Naive B cell (primary cell): ENCODE measurements at regions not wholly inside any gene's neighbourhood (a gene's known extent, or its start where the extent isn't known, plus 50 kb on each side); places are given as distances from the start of the nearest gene placed in this dataset.

Source experiments
- ATAC-seq, 2 donors: fragments of 150-1000 bp; cut with Tn5 transposase; 2 replicates each; pipeline ENCODE4 v1.10.0; 2021; ENCODE audit warnings: low read depth in 2 of 2, mild to moderate bottlenecking in 2 of 2, moderate library complexity in 2 of 2
- DNase-seq: peaks from one replicate; pipeline ENCODE4 v3.0.0; 2022
- H3K27ac Mint-ChIP-seq, 6 donors: one replicate each; pipeline ENCODE4 v1.8.0; 2020 to 2022; ENCODE audit warnings: mild to moderate bottlenecking in 6 of 6, mixed read lengths in 6 of 6, moderate library complexity in 5 of 6, inconsistent platforms in 2 of 6
- H3K27me3 Mint-ChIP-seq, 3 donors: one replicate each; pipeline ENCODE4 v1.8.0; 2021 to 2022; ENCODE audit warnings: mixed read lengths in 3 of 3, mild to moderate bottlenecking in 1 of 3
- H3K36me3 Mint-ChIP-seq, 2 donors: one replicate each; pipeline ENCODE4 v1.8.0; 2020 to 2022; ENCODE audit warnings: mixed read lengths in 2 of 2, inconsistent platforms in 1 of 2, mild to moderate bottlenecking in 1 of 2
- H3K4me1 Mint-ChIP-seq, 3 donors: one replicate each; pipeline ENCODE4 v1.8.0; 2020 to 2022; ENCODE audit warnings: mixed read lengths in 3 of 3, inconsistent platforms in 1 of 3, mild to moderate bottlenecking in 1 of 3, moderate library complexity in 1 of 3
- H3K4me3 Mint-ChIP-seq, 8 donors: one replicate each; pipeline ENCODE4 v1.8.0; 2020 to 2022; ENCODE audit warnings: mild to moderate bottlenecking in 8 of 8, mixed read lengths in 8 of 8, moderate library complexity in 8 of 8, inconsistent platforms in 2 of 8
- H3K9me3 Mint-ChIP-seq, 7 donors: one replicate each; pipeline ENCODE4 v1.8.0; 2020 to 2022; ENCODE audit warnings: mixed read lengths in 7 of 7, mild to moderate bottlenecking in 5 of 7, inconsistent platforms in 2 of 7, moderate library complexity in 1 of 7

- no peak overlapping the region for H3K27ac Mint-ChIP-seq
- no peak for ATAC-seq
These were observed 181.9 kb downstream of the SOX9 start for GRCh38 chr17:72302735-72303134.

DNA sequence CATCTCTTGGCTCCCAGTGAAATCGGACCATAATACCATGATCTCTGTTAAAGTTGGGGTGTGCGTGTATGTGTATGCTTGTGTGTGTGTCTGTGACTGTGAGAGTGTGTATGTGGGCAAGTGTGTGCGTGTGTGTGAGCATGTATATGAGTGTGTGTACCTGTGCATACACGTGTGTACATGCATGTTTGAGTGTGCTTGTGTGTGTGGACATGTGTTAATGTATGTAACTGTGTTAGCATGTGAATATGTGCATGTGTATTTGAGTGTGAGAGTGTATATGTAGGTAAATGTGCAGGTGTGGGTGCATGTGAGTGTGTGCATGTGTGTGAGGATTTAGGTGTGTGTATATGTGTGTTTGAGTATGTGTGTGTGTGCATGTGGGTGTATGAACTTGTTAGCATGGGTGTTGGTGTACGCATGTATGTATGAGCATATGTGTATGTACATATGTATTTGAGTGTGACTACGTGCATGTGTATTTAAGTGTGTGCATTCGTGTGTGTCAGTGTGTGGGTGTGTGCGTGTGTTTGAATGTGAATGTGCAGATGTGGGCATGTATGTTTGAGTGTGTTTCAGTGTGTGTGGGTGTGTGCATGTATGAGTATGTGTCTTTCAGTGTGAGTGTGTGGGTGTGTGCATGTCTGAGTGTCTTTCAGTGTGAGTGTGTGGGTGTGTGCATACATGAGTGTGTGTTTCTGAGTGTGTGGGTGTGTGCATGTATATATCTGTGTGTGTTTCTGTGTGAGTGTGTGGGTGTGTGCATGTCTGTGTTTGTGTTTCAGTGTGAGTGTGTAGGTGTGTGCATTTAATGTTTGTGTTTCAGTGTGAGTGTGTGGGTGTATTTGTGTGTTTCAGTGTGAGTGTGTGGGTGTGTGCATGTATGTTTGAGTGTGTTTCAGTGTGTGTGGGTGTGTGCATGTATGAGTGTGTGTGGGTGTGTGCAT is 183.2 kb downstream of the SOX9 start:
- Mint-ChIP-seq H3K27ac (no peak overlapping the region), H3K9me3 (peaks cover 0 to 7% (median 2%) of the 10 kb centered on the region in 7 donors), H3K36me3 (no peaks in the 10 kb centered on the region), H3K4me1 (no peaks in the 10 kb centered on the region), H3K4me3 (no peak overlapping the region), H3K27me3 (peaks cover 0 to 7% (median 5%) of the 10 kb centered on the region in 3 donors)
- DNase-seq: no peak
- ATAC-seq: no peak

More at GRCh38 chr17:72302735-72303134, 181.9 kb downstream of the SOX9 start:
- peaks cover 0 to 7% (median 5%) of the 10 kb centered on the region in 3 donors for H3K27me3 Mint-ChIP-seq
- peaks cover 0 to 5% (median 2%) of the 10 kb centered on the region in 7 donors for H3K9me3 Mint-ChIP-seq
- H3K4me3 Mint-ChIP-seq: no peak overlapping the region
- no peaks in the 10 kb centered on the region for H3K4me1 Mint-ChIP-seq
- DNase-seq: no peak
- H3K36me3 Mint-ChIP-seq: no peaks in the 10 kb centered on the region

DNA sequence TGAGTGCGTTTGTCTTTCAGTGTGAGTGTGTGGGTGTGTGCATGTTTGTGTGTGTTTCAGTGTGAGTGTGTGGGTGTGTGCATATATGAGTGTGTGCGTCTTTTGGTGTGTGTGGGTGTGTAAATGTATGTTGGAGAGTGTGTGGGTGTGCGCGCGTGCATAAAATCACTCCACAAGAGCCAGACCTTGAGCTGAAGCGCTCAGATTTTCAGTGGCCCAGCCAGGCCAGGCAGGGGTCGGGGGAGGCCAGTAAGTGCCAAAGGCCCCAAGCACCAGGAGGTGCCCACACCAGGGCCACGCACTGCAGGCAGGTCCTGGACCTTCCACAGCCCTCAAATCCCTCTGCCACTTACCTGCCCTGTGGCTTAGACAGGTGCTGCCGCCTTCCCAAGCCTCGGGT is 184.0 kb downstream of the SOX9 start:
- no peaks in the 10 kb centered on the region for H3K4me1 Mint-ChIP-seq
- H3K36me3 Mint-ChIP-seq: no peaks in the 10 kb centered on the region
- H3K4me3 Mint-ChIP-seq: no peak overlapping the region

GRCh38 chr17:72305472-72305871 is 184.7 kb downstream of the SOX9 start:
- Mint-ChIP-seq H3K9me3 (peaks cover 0 to 7% (median 2%) of the 10 kb centered on the region in 7 donors), H3K27ac (no peak overlapping the region), H3K36me3 (no peaks in the 10 kb centered on the region), H3K4me1 (no peaks in the 10 kb centered on the region), H3K27me3 (peaks cover 0 to 7% (median 5%) of the 10 kb centered on the region in 3 donors), H3K4me3 (no peak overlapping the region)
- DNase-seq (no peak), ATAC-seq (no peak)

More for the DNA sequence above, 184.0 kb downstream of the SOX9 start:
- ATAC-seq (no peak), DNase-seq (no peak)
- H3K9me3 Mint-ChIP-seq: peaks cover 0 to 7% (median 2%) of the 10 kb centered on the region in 7 donors
- H3K27ac Mint-ChIP-seq: no peak overlapping the region
- peaks cover 0 to 7% (median 5%) of the 10 kb centered on the region in 3 donors for H3K27me3 Mint-ChIP-seq

GRCh38 chr17:72306037-72306436 is 185.2 kb downstream of the SOX9 start:
- Mint-ChIP-seq H3K36me3 (no peaks in the 10 kb centered on the region), H3K4me1 (no peaks in the 10 kb centered on the region), H3K9me3 (peaks cover 0 to 7% (median 2%) of the 10 kb centered on the region in 7 donors), H3K27ac (no peak overlapping the region), H3K4me3 (no peak overlapping the region), H3K27me3 (peaks cover 0 to 7% (median 5%) of the 10 kb centered on the region in 3 donors)
- DNase-seq (no peak), ATAC-seq (no peak)

DNA sequence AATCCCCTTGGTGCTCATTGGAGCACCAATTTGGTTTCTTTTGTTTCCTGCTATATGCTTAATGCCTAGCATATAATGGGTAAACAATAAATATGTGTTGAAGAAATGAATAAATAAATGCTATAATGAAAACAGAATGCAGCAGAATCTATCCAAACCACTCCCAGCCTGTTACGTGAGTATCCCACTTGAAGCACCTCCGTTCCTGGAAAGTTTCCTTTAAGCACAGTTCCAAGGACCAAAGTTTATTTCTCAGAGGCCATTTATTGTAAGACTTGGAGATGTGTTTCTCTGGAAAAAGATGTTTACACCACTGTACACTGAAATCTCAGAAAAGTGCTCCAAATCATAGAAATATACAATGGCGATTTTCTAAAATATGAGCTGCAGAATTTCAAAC is 187.0 kb downstream of the SOX9 start:
- DNase-seq (no peak), ATAC-seq (no peak)
- H3K9me3 Mint-ChIP-seq: peaks cover 0 to 7% (median 2%) of the 10 kb centered on the region in 7 donors
- no peak overlapping the region for H3K4me3 Mint-ChIP-seq
- no peaks in the 10 kb centered on the region for H3K36me3 Mint-ChIP-seq
- no peak overlapping the region for H3K27ac Mint-ChIP-seq
- H3K4me1 Mint-ChIP-seq: no peaks in the 10 kb centered on the region
- H3K27me3 Mint-ChIP-seq: peaks cover 0 to 7% (median 5%) of the 10 kb centered on the region in 3 donors

- DNase-seq: no peak
- ATAC-seq: no peak
- no peaks in the 10 kb centered on the region for H3K36me3 Mint-ChIP-seq
- H3K4me3 Mint-ChIP-seq: no peak overlapping the region
- no peaks in the 10 kb centered on the region for H3K4me1 Mint-ChIP-seq
- no peak overlapping the region for H3K27ac Mint-ChIP-seq
- peaks cover 0 to 7% (median 5%) of the 10 kb centered on the region in 3 donors for H3K27me3 Mint-ChIP-seq
- peaks cover 0 to 7% (median 2%) of the 10 kb centered on the region in 7 donors for H3K9me3 Mint-ChIP-seq
These were observed 188.0 kb downstream of the SOX9 start for GRCh38 chr17:72308744-72309385.

- Mint-ChIP-seq H3K36me3 (no peaks in the 10 kb centered on the region), H3K9me3 (peaks cover 0 to 7% (median 2%) of the 10 kb centered on the region in 7 donors), H3K27me3 (peaks cover 0 to 7% (median 5%) of the 10 kb centered on the region in 3 donors), H3K27ac (no peak overlapping the region), H3K4me3 (no peak overlapping the region), H3K4me1 (no peaks in the 10 kb centered on the region)
- no peak for ATAC-seq
- no peak for DNase-seq
These were observed 190.2 kb downstream of the SOX9 start for GRCh38 chr17:72311004-72311403.

DNA sequence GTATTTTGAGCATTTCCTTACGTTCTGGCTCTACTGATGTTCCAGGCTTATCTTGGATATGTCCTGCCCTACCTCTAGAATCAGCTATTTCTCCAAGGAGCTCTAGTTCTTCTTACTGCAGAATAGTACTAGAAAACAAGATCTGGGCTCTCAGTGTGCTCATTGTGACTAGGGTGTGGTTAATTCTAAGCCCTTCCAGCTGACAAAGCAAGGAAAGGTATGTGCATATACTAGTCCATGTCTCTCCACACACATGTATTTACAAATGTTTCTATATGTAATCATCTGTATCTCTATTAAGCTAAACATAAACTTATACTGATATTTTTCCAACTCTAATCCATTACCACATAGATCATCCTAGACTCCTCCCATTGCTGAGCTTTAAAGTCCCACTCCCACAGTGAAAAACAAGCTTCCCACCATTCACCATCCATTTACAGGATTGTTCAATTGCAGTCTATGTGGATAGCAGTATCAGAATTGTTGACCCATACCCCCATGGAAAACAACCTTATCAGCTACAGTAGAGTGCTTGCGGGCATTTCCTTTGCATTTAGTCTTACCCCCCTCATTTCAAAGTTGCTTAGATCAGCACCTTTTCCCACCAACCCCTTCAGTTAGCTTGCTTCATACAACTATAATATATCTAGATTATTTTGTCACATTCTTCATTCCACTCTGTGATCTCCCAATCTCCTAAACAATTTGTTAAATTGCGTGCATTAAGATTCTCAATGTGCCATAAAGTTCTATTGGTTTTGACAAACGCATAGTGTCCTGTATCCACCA is 194.5 kb downstream of the SOX9 start:
- Mint-ChIP-seq H3K4me3 (no peak overlapping the region), H3K9me3 (peaks cover 0 to 6% (median 2%) of the 10 kb centered on the region in 7 donors), H3K27ac (no peak overlapping the region), H3K27me3 (peaks cover 0 to 8% (median 8%) of the 10 kb centered on the region in 3 donors), H3K36me3 (no peaks in the 10 kb centered on the region), H3K4me1 (peaks cover 0 to 4% (median 4%) of the 10 kb centered on the region in 3 donors)
- ATAC-seq (no peak), DNase-seq (no peak)

DNA sequence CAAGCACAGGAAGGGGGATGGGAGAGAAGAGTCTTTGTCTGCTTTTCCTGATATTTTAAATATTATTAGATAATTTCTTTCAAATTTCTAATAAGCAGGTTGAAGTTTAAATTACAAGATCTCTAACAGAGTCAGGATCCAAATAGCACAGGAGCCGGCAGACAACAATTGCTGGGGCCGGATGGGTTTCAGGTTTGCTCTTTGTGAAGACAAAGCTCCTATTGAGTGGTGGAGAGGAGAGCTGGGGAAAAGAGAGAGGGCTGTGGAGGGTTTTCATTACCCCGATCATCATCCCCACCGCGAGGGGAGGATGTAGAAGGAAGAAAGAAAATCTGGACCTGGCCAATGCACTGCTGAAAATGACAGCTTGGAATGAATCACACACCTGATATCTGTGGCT is 197.3 kb downstream of the SOX9 start:
- H3K9me3 Mint-ChIP-seq: peaks cover 0 to 14% (median 6%) of the 10 kb centered on the region in 7 donors
- H3K4me1 Mint-ChIP-seq: peaks cover 0 to 4% (median 4%) of the 10 kb centered on the region in 3 donors
- H3K4me3 Mint-ChIP-seq: peak overlapping the region in 1 of 8 donors; percentile 17
- H3K36me3 Mint-ChIP-seq: no peaks in the 10 kb centered on the region
- peaks cover 4 to 14% (median 8%) of the 10 kb centered on the region in 3 donors for H3K27me3 Mint-ChIP-seq
- no peak for DNase-seq
- ATAC-seq: no peak
- no peak overlapping the region for H3K27ac Mint-ChIP-seq

DNA sequence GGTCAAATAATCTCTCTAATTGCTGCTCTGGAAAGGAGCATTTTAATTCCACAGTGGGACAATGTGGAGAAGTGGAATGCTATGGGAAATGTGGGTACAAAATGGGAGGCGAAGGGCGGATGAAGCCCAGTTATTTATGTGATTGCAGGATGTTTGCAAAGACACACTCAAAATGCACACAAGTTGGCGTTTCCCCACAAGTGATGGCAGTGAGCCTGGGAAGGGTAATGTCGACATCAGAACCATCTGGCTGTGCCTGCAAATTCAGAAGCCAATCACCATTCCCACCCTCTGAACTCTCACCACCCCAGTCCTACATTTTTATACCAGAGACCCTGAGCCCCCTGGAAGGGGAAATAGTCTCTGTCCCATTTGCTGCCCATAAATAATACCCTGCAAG is 201.1 kb downstream of the SOX9 start:
- no peak overlapping the region for H3K4me3 Mint-ChIP-seq
- H3K4me1 Mint-ChIP-seq: peaks cover 0 to 4% (median 4%) of the 10 kb centered on the region in 3 donors
- no peaks in the 10 kb centered on the region for H3K36me3 Mint-ChIP-seq
- DNase-seq (no peak), ATAC-seq (no peak)
- peaks cover 0 to 29% (median 8%) of the 10 kb centered on the region in 7 donors for H3K9me3 Mint-ChIP-seq
- no peak overlapping the region for H3K27ac Mint-ChIP-seq
- peaks cover 4 to 12% (median 6%) of the 10 kb centered on the region in 3 donors for H3K27me3 Mint-ChIP-seq

- DNase-seq (no peak), ATAC-seq (no peak)
- H3K27ac Mint-ChIP-seq: no peak overlapping the region
- peaks cover 4 to 11% (median 5%) of the 10 kb centered on the region in 3 donors for H3K27me3 Mint-ChIP-seq
- peaks cover 0 to 9% (median 2%) of the 10 kb centered on the region in 7 donors for H3K9me3 Mint-ChIP-seq
- no peaks in the 10 kb centered on the region for H3K36me3 Mint-ChIP-seq
- no peak overlapping the region for H3K4me3 Mint-ChIP-seq
- no peaks in the 10 kb centered on the region for H3K4me1 Mint-ChIP-seq
These were observed 211.5 kb downstream of the SOX9 start for GRCh38 chr17:72332367-72332766.

DNA sequence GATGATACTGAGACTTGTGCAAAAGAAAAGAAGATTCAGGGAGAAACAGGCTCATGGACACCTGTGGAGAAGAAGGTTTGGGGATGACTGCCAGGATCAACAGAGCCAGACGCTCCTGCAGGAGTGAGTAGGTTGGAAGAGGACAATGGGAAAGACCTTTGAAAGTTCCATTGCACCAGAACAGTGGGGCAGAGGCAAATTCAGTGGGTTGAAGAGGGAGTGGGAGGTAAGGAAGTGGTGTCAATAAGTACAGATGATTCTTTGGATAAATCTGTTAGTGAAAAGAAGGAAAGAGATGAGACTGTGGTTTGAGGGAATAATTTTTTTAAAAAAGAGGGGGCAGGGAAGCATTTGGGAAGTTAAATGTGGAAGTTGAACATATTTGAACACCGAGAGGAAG is 212.8 kb downstream of the SOX9 start:
- ATAC-seq (no peak), DNase-seq (no peak)
- Mint-ChIP-seq H3K36me3 (no peaks in the 10 kb centered on the region), H3K27ac (no peak overlapping the region), H3K27me3 (peaks cover 11 to 15% (median 13%) of the 10 kb centered on the region in 3 donors), H3K4me1 (no peaks in the 10 kb centered on the region), H3K9me3 (peaks cover 0 to 16% (median 2%) of the 10 kb centered on the region in 7 donors), H3K4me3 (peak overlapping the region in 1 of 8 donors; percentile 49)
